CD8-positive, alpha-beta memory T cell (primary cell): ENCODE measurements at regions not wholly inside any gene's neighbourhood (a gene's known extent, or its start where the extent isn't known, plus 50 kb on each side); places are given as distances from the start of the nearest gene placed in this dataset.
A peak's percentile ranks its signal among the peaks of the same experiment; 100 is the strongest.
"Not testable (repeated sequence)": the region's sequence is repeated elsewhere in the genome, so short reads cannot be mapped to it uniquely, and the experiment has no call there.

ENCODE experiments used
- CTCF ChIA-PET: fragments of 350-600 bp; sonication (Branson Sonifier 250); formaldehyde crosslinking; loops from one replicate; lab custom pipeline; 2021; ENCODE audit warnings: antibody characterized with exemption; lab: Charles Lee
- POLR2A ChIA-PET: fragments of 350-600 bp; sonication (Branson Sonifier 250); formaldehyde crosslinking; loops from one replicate; lab custom pipeline; 2021; ENCODE audit warnings: antibody characterized with exemption; lab: Charles Lee
- DNase-seq, 5 donors: peaks; one replicate each; pipeline versions ENCODE4 v3.0.0 to v3.0.0-alpha.2; 2020 to 2022; ENCODE audit warnings: mixed read lengths in 1 of 5
- H3K27ac ChIP-seq: one replicate; pipeline ENCODE4 v1.7.0; 2013; ENCODE audit warnings: low read depth, mild to moderate bottlenecking, low read length, moderate library complexity
- H3K27me3 ChIP-seq: 2 replicates; pipeline ENCODE4 v1.7.0; 2013; ENCODE audit warnings: low read length, mild to moderate bottlenecking; ENCODE audit not compliant: insufficient read depth, poor library complexity, severe bottlenecking
- H3K36me3 ChIP-seq: 2 replicates; pipeline ENCODE4 v1.7.0; 2013; ENCODE audit warnings: mild to moderate bottlenecking, low read length, moderate library complexity; ENCODE audit not compliant: insufficient read depth
- H3K4me1 ChIP-seq: 2 replicates; pipeline ENCODE4 v1.7.0; 2013; ENCODE audit warnings: mild to moderate bottlenecking, low read length, moderate library complexity; ENCODE audit not compliant: insufficient read depth
- H3K4me3 ChIP-seq: 2 replicates; pipeline ENCODE4 v1.7.0; 2013; ENCODE audit warnings: mild to moderate bottlenecking, low read length
- H3K9me3 ChIP-seq: 2 replicates; pipeline ENCODE4 v1.7.0; 2013; ENCODE audit warnings: mild to moderate bottlenecking, low read length
- H3K27ac Mint-ChIP-seq, 8 donors: one replicate each; pipeline ENCODE4 v1.8.0; 2020 to 2021; ENCODE audit warnings: mixed read lengths in 8 of 8, mild to moderate bottlenecking in 6 of 8, inconsistent platforms in 3 of 8, moderate library complexity in 3 of 8
- H3K27me3 Mint-ChIP-seq, 2 donors: one replicate each; pipeline ENCODE4 v1.8.0; 2020 to 2021; ENCODE audit warnings: mixed read lengths in 2 of 2, mild to moderate bottlenecking in 1 of 2, moderate library complexity in 1 of 2
- H3K36me3 Mint-ChIP-seq, 3 donors: one replicate each; pipeline ENCODE4 v1.8.0; 2020 to 2021; ENCODE audit warnings: mixed read lengths in 3 of 3, inconsistent platforms in 1 of 3, mild to moderate bottlenecking in 1 of 3
- H3K4me1 Mint-ChIP-seq, 3 donors: one replicate each; pipeline ENCODE4 v1.8.0; 2020 to 2021; ENCODE audit warnings: mixed read lengths in 3 of 3, inconsistent platforms in 1 of 3, mild to moderate bottlenecking in 1 of 3
- H3K4me3 Mint-ChIP-seq, 7 donors: one replicate each; pipeline ENCODE4 v1.8.0; 2020 to 2021; ENCODE audit warnings: mixed read lengths in 7 of 7, mild to moderate bottlenecking in 6 of 7, moderate library complexity in 4 of 7, inconsistent platforms in 2 of 7
- H3K9me3 Mint-ChIP-seq, 5 donors: one replicate each; pipeline ENCODE4 v1.8.0; 2020 to 2022; ENCODE audit warnings: mixed read lengths in 5 of 5, mild to moderate bottlenecking in 3 of 5, moderate library complexity in 2 of 5, inconsistent platforms in 1 of 5

GRCh38 chr13:50760751-50761150 lies 82.7 kb downstream of the DLEU7 start:
- no peaks in the 10 kb centered on the region for H3K27me3 ChIP-seq
- Mint-ChIP-seq H3K9me3 (no peaks in the 10 kb centered on the region), H3K27ac (no peak overlapping the region), H3K36me3 (peaks cover 0 to 12% (median 7%) of the 10 kb centered on the region in 3 donors), H3K27me3 (peaks cover 2 to 6% of the 10 kb centered on the region in 2 donors), H3K4me3 (no peak overlapping the region), H3K4me1 (peaks cover 0 to 5% (median under 1%) of the 10 kb centered on the region in 3 donors)
- H3K27ac ChIP-seq, result no peak overlapping the region
- H3K4me1 ChIP-seq, result no peaks in the 10 kb centered on the region
- DNase-seq, result no peak
- no peaks in the 10 kb centered on the region for H3K36me3 ChIP-seq
- H3K9me3 ChIP-seq, result no peaks in the 10 kb centered on the region
- ChIA-PET POLR2A (no interaction called here), CTCF (no interaction called here)
- no peak overlapping the region for H3K4me3 ChIP-seq

GRCh38 chr13:50761406-50761805 lies 82.1 kb downstream of the DLEU7 start:
- H3K27ac Mint-ChIP-seq, result peak overlapping the region in 1 of 8 donors; percentile 52
- no peak overlapping the region for H3K4me3 Mint-ChIP-seq
- H3K4me3 ChIP-seq, result no peak overlapping the region
- ChIA-PET POLR2A (no interaction called here), CTCF (no interaction called here)
- no peaks in the 10 kb centered on the region for H3K4me1 ChIP-seq
- no peak overlapping the region for H3K27ac ChIP-seq
- H3K9me3 Mint-ChIP-seq, result no peaks in the 10 kb centered on the region
- H3K9me3 ChIP-seq, result no peaks in the 10 kb centered on the region
- peaks cover 0 to 12% (median 7%) of the 10 kb centered on the region in 3 donors for H3K36me3 Mint-ChIP-seq
- no peaks in the 10 kb centered on the region for H3K4me1 Mint-ChIP-seq
- no peaks in the 10 kb centered on the region for H3K36me3 ChIP-seq
- H3K27me3 ChIP-seq, result no peaks in the 10 kb centered on the region
- H3K27me3 Mint-ChIP-seq, result peaks cover 1 to 6% of the 10 kb centered on the region in 2 donors
- no peak for DNase-seq

- Histone ChIP-seq H3K9me3 (no peaks in the 10 kb centered on the region), H3K36me3 (no peaks in the 10 kb centered on the region), H3K4me3 (no peak overlapping the region), H3K27me3 (no peaks in the 10 kb centered on the region), H3K4me1 (no peaks in the 10 kb centered on the region), H3K27ac (no peak overlapping the region)
- no peak for DNase-seq
- Mint-ChIP-seq H3K4me1 (no peaks in the 10 kb centered on the region), H3K4me3 (no peak overlapping the region), H3K36me3 (peaks cover 0 to 7% (median 4%) of the 10 kb centered on the region in 3 donors), H3K9me3 (no peaks in the 10 kb centered on the region), H3K27me3 (peaks cover 1 to 3% of the 10 kb centered on the region in 2 donors), H3K27ac (no peak overlapping the region)
- CTCF ChIA-PET, result interaction anchor here (0.8 to 1.0 kb wide), 2 partner anchors 124 to 149 kb away, joined by 3 read pairs; no protein-coding TSS in a partner anchor
- POLR2A ChIA-PET, result no interaction called here
These were observed 80.4 kb downstream of the DLEU7 start for GRCh38 chr13:50762969-50763567.

DNA sequence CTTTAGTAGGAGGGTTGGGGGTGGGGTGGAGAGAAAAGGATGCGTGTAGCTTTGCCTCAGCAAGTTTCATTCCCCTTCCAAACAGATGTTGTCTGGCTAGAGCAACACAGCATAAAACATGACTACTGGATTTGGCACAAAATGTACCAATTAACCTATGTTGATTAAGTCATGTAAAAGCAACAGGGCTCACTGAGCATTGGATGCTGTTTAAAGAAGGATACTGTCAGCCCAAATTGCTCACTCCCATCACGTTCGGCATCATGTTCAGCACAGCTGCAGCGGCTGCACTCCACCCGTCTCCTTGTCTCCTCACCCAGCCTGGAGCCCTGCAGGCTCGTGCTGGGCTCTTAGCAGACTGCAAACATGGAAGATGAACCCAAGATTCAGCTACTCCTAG lies 77.5 kb downstream of the DLEU7 start:
- ChIA-PET POLR2A (no interaction called here), CTCF (no interaction called here)
- H3K36me3 ChIP-seq, result no peaks in the 10 kb centered on the region
- H3K4me1 Mint-ChIP-seq, result no peaks in the 10 kb centered on the region
- H3K4me3 Mint-ChIP-seq, result no peak overlapping the region
- peaks cover 0 to 2% (median 0%) of the 10 kb centered on the region in 5 donors for H3K9me3 Mint-ChIP-seq
- H3K27ac ChIP-seq, result no peak overlapping the region
- no peaks in the 10 kb centered on the region for H3K27me3 ChIP-seq
- H3K27ac Mint-ChIP-seq, result no peak overlapping the region
- H3K9me3 ChIP-seq, result no peaks in the 10 kb centered on the region
- no peaks in the 10 kb centered on the region for H3K4me1 ChIP-seq
- no peak for DNase-seq
- peaks cover 0 to 4% (median 4%) of the 10 kb centered on the region in 3 donors for H3K36me3 Mint-ChIP-seq
- H3K27me3 Mint-ChIP-seq, result peaks cover 0 to 1% of the 10 kb centered on the region in 2 donors
- no peak overlapping the region for H3K4me3 ChIP-seq

GRCh38 chr13:50766695-50767094 lies 76.8 kb downstream of the DLEU7 start:
- Histone ChIP-seq H3K4me3 (no peak overlapping the region), H3K27me3 (no peaks in the 10 kb centered on the region), H3K9me3 (no peaks in the 10 kb centered on the region), H3K4me1 (no peaks in the 10 kb centered on the region), H3K27ac (no peak overlapping the region), H3K36me3 (no peaks in the 10 kb centered on the region)
- POLR2A ChIA-PET, result no interaction called here
- Mint-ChIP-seq H3K27ac (no peak overlapping the region), H3K36me3 (peaks cover 0 to 4% (median 4%) of the 10 kb centered on the region in 3 donors), H3K27me3 (peaks cover 0 to 1% of the 10 kb centered on the region in 2 donors), H3K4me3 (no peak overlapping the region), H3K9me3 (peaks cover 0 to 2% (median 0%) of the 10 kb centered on the region in 5 donors), H3K4me1 (no peaks in the 10 kb centered on the region)
- no peak for DNase-seq
- CTCF ChIA-PET, result no interaction called here

- H3K4me3 ChIP-seq, H3K36me3 ChIP-seq, H3K9me3 ChIP-seq, H3K4me3 Mint-ChIP-seq, DNase-seq, H3K27me3 ChIP-seq, POLR2A ChIA-PET, H3K27ac ChIP-seq, H3K4me1 Mint-ChIP-seq, CTCF ChIA-PET, H3K4me1 ChIP-seq, H3K27ac Mint-ChIP-seq: not testable (repeated sequence)
- Mint-ChIP-seq H3K9me3 (peaks cover 10 to 19% (median 14%) of the 10 kb centered on the region in 5 donors), H3K36me3 (peaks cover 1 to 25% (median 10%) of the 10 kb centered on the region in 3 donors), H3K27me3 (peaks cover 10 to 26% of the 10 kb centered on the region in 2 donors)
These were observed 70.6 kb downstream of the DLEU7 start for GRCh38 chr13:50772881-50773280.
